ENCODE measurements at regions not wholly inside any gene's neighbourhood (a gene's known extent, or its start where the extent isn't known, plus 50 kb on each side); places are given as distances from the start of the nearest gene placed in this dataset.

DNA sequence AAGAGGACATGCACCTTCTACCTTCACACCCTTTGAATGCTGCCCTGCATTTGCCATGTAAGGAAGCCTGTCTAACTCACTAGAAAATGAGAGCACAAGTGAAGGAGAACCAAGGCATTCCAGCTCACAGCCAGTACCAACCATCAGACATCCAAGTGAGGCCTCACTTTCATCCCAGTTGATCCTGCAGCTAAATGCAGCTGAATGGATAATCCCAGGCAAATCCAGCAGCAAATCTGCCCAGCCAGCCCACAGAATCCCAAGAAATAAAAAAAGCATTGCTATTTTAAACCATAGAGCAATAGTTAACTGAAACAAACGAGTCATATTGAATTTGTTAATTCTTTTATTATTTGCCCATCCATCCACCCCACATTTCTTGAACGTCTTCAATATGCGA is 112.5 kb downstream of the C4orf33 start:
- no CpG with 5 or more reads among the region's 3 CpGs for WGBS, 2 experiments (ENCODE audit: extremely low coverage in 2 of 2, insufficient read length in 1 of 2)
- Histone ChIP-seq H3K56ac (ENCODE audit: extremely low read depth, insufficient read depth, low read length) (no peak overlapping the region), H4K5ac (ENCODE audit: low read depth, low read length) (no peak overlapping the region), H3K27ac (ENCODE audit: insufficient read depth, low read length) (no peak overlapping the region), H4K20me1 (ENCODE audit: insufficient read depth, low read length) (no peaks in the 10 kb centered on the region), H3K9me1 (ENCODE audit: insufficient read depth, low read length) (no peaks in the 10 kb centered on the region), H2BK120ac (ENCODE audit: low read depth, low read length) (no peak overlapping the region), H2AK9ac (replicated peaks; ENCODE audit: low read depth, low read length, poor library complexity) (no peak overlapping the region), H3K27me3 (ENCODE audit: control insufficient read depth, insufficient read depth, low read length) (no peaks in the 10 kb centered on the region), H2AK5ac (ENCODE audit: low read depth, low read length) (no peak overlapping the region), H3K9ac (ENCODE audit: low read depth, low read length) (no peak overlapping the region), H3K18ac (ENCODE audit: low read depth, low read length) (no peak overlapping the region), H3K4me2 (ENCODE audit: low read depth, low read length) (no peak overlapping the region), H2BK5ac (ENCODE audit: low read depth, low read length, poor library complexity, severe bottlenecking) (no peak overlapping the region), H2AFZ (replicated peaks; ENCODE audit: low read length, poor library complexity) (no peak overlapping the region), H4K91ac (ENCODE audit: insufficient read depth, low read depth, low read length) (no peak overlapping the region), H2BK20ac (ENCODE audit: low read depth, low read length) (no peak overlapping the region), H3K4me3 (ENCODE audit: insufficient read depth, low read depth, low read length) (no peak overlapping the region), H3K14ac (replicated peaks; ENCODE audit: low read depth, low read length) (no peak overlapping the region), H3K4me1 (ENCODE audit: control insufficient read depth, insufficient read depth, low read length) (no peaks in the 10 kb centered on the region), H3K36me3 (ENCODE audit: control insufficient read depth, insufficient read depth, low read length) (no peaks in the 10 kb centered on the region), H2BK15ac (ENCODE audit: low read depth, low read length) (no peak overlapping the region), H3K4ac (ENCODE audit: low read depth, low read length) (no peak overlapping the region), H3K23ac (ENCODE audit: low read depth, low read length) (no peak overlapping the region), H4K8ac (ENCODE audit: low read depth in 2 of 2, low read length in 2 of 2) (no peak overlapping the region), H3K79me1 (ENCODE audit: low read depth in 1 of 2, low read length in 2 of 2) (no peaks in the 10 kb centered on the region), H3K9me3 (ENCODE audit: control insufficient read depth, insufficient read depth, low read length) (no peaks in the 10 kb centered on the region)
- TF ChIP-seq CEBPB (IDR thresholded peaks at IDR 0.05; ENCODE audit: low read depth, low read length) (no peak), POLR2A (IDR thresholded peaks at IDR 0.05; ENCODE audit: low read depth, low read length) (no peak), SMC3 (IDR thresholded peaks at IDR 0.05; ENCODE audit: low read depth, low read length) (no peak), MAFK (IDR thresholded peaks at IDR 0.05; ENCODE audit: low read depth, low read length) (no peak), MAZ (IDR thresholded peaks at IDR 0.05; ENCODE audit: borderline replicate concordance, low read depth, low read length) (no peak), BHLHE40 (IDR thresholded peaks at IDR 0.05; ENCODE audit: low read depth, low read length) (no peak), FOS (IDR thresholded peaks at IDR 0.05; ENCODE audit: low read depth, low read length) (no peak), RCOR1 (IDR thresholded peaks at IDR 0.05; ENCODE audit: insufficient replicate concordance, low read length) (no peak)
- TF ChIP-seq, protein P1, sequence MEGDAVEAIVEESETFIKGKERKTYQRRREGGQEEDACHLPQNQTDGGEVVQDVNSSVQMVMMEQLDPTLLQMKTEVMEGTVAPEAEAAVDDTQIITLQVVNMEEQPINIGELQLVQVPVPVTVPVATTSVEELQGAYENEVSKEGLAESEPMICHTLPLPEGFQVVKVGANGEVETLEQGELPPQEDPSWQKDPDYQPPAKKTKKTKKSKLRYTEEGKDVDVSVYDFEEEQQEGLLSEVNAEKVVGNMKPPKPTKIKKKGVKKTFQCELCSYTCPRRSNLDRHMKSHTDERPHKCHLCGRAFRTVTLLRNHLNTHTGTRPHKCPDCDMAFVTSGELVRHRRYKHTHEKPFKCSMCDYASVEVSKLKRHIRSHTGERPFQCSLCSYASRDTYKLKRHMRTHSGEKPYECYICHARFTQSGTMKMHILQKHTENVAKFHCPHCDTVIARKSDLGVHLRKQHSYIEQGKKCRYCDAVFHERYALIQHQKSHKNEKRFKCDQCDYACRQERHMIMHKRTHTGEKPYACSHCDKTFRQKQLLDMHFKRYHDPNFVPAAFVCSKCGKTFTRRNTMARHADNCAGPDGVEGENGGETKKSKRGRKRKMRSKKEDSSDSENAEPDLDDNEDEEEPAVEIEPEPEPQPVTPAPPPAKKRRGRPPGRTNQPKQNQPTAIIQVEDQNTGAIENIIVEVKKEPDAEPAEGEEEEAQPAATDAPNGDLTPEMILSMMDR (conservative IDR thresholded peaks at IDR 0.05; ENCODE audit: low read depth, low read length): no peak
- dilution Hi-C loops (cut with HindIII; ENCODE audit: low sequenced_read_pairs, unreplicated experiment): no loop called here
- intact Hi-C loops (cut with micrococcal nuclease): no loop called here
- no peak for ATAC-seq (ENCODE audit: low read depth)
- CTCF ChIA-PET: interaction anchor here (0.6 kb wide), 1 partner anchor 12 kb away, joined by 7 read pairs; no protein-coding TSS in a partner anchor
- BruUV-seq (replicated peaks): no TSS peak
- DNase-seq: no peak
- POLR2A ChIA-PET (ENCODE audit: unreplicated experiment): no interaction called here
- in situ Hi-C loops (cut with MboI; ENCODE audit: low sequenced_read_pairs): no loop called here

Data from IMR-90 (cell line).